Transverse colon (tissue), 4 donors: ENCODE measurements at regions not wholly inside any gene's neighbourhood (a gene's known extent, or its start where the extent isn't known, plus 50 kb on each side); places are given as distances from the start of the nearest gene placed in this dataset.

ENCODE experiments used
- DNase-seq: peaks from one replicate; pipeline ENCODE4 v3.0.0-alpha.2; 2019
- H3K27ac ChIP-seq, 4 donors: fragments of 200-600 bp; sonication (generic); 2 replicates each; pipeline ENCODE4 v1.5.1; 2016 to 2018; ENCODE audit warnings: inconsistent platforms in 4 of 4
- H3K27me3 ChIP-seq: fragments of 200-600 bp; sonication (generic); 2 replicates; pipeline ENCODE4 v1.5.1; 2017; ENCODE audit warnings: inconsistent platforms
- H3K36me3 ChIP-seq, 4 donors: fragments of 200-600 bp; sonication (generic); 2 replicates each; pipeline ENCODE4 v1.5.1; 2017 to 2019; ENCODE audit warnings: inconsistent platforms in 4 of 4
- H3K4me1 ChIP-seq, 4 donors: fragments of 200-600 bp; sonication (generic); 2 replicates each; pipeline ENCODE4 v1.5.1; 2017 to 2020; ENCODE audit warnings: inconsistent platforms in 4 of 4
- H3K4me3 ChIP-seq, 4 donors: fragments of 200-600 bp; sonication (generic); 1 replicate in 1 of 4; 2 replicates in 3 of 4; pipeline versions ENCODE4 v1.5.1 to v1.6.1; 2017 to 2019; ENCODE audit warnings: inconsistent platforms in 4 of 4
- H3K9me3 ChIP-seq, 2 donors: fragments of 200-600 bp; sonication (generic); 2 replicates each; pipeline ENCODE4 v1.5.1; 2017 to 2019; ENCODE audit warnings: inconsistent platforms in 2 of 2
- CTCF ChIP-seq, 5 experiments: fragments of 200-600 bp in 3 of 5; fragments of 450-650 bp in 2 of 5; sonication (generic) in 3 of 5; IDR thresholded peaks; 1 replicate in 2 of 5; 2 replicates in 3 of 5; pipeline ENCODE4 v1.5.1; 2016 to 2017; ENCODE audit warnings: antibody characterized with exemption in 5 of 5, inconsistent platforms in 3 of 5, mild to moderate bottlenecking in 2 of 5, moderate library complexity in 1 of 5
- EP300 ChIP-seq: sonication (generic); formaldehyde crosslinking; IDR thresholded peaks from one replicate; pipeline ENCODE4 v1.6.1; 2017; ENCODE audit warnings: antibody characterized with exemption, low read depth
- POLR2A ChIP-seq: fragments of 450-650 bp; IDR thresholded peaks from one replicate; pipeline ENCODE4 v1.6.1; 2016; ENCODE audit warnings: antibody characterized with exemption, mild to moderate bottlenecking, moderate library complexity
- POLR2AphosphoS5 ChIP-seq, 3 donors: sonication (generic); formaldehyde crosslinking; IDR thresholded peaks; one replicate each; pipeline ENCODE4 v1.6.1; 2016; ENCODE audit warnings: antibody characterized with exemption in 3 of 3
- WGBS, 2 donors: methylation state at CpG; one replicate each; pipeline ENCODE4 v1.1.5; 2018; ENCODE audit warnings: low coverage in 1 of 2; 5-methylcytosine and 5-hydroxymethylcytosine counted together
- in situ Hi-C, 4 donors: fragments of 200-750 bp; cut with MboI; loops; one replicate each; pipeline versions ENCODE4 v1.15.0 to v1.15.1; 2017; ENCODE audit warnings: low sequenced_read_pairs in 3 of 4, low pct_ligation_motif_present in 1 of 4, low pct_unique_long_range_greater_than_20kb in 1 of 4
- intact Hi-C: fragments of 100-400 bp; cut with DNase I; formaldehyde crosslinking; loops from one replicate; pipeline ENCODE4 v1.15.1; 2023; ENCODE audit warnings: low total_unique reads

- no peaks in the 10 kb centered on the region for H3K9me3 ChIP-seq
- H3K4me1 ChIP-seq: no peaks in the 10 kb centered on the region
- TF ChIP-seq CTCF (IDR thresholded peaks at IDR 0.05) (no peak), EP300 (no peak), POLR2A (no peak), POLR2AphosphoS5 (IDR thresholded peaks at IDR 0.05) (no peak)
- H3K4me3 ChIP-seq: no peak overlapping the region
- intact Hi-C loops (no loop called here), in situ Hi-C loops (no loop called here)
- H3K27ac ChIP-seq: no peak overlapping the region
- WGBS, 2 donors: 36 to 79% methylated on average over 3 to 8 of the region's 8 CpGs
- DNase-seq: no peak
- H3K36me3 ChIP-seq: no peaks in the 10 kb centered on the region
- H3K27me3 ChIP-seq: no peaks in the 10 kb centered on the region
Measured at GRCh38 chr3:145649368-145649887, 511.6 kb downstream of the PLOD2 start.

GRCh38 chr3:145650170-145650569 lies 510.8 kb downstream of the PLOD2 start:
- in situ Hi-C loops: no loop called here
- no peak for DNase-seq
- no peak overlapping the region for H3K27ac ChIP-seq

GRCh38 chr3:145671121-145671520 lies 489.9 kb downstream of the PLOD2 start:
- H3K36me3 ChIP-seq: no peaks in the 10 kb centered on the region
- in situ Hi-C loops: no loop called here
- no peaks in the 10 kb centered on the region for H3K27me3 ChIP-seq
- H3K4me3 ChIP-seq: no peak overlapping the region
- TF ChIP-seq EP300 (no peak), POLR2AphosphoS5 (IDR thresholded peaks at IDR 0.05) (no peak), CTCF (IDR thresholded peaks at IDR 0.05) (no peak), POLR2A (no peak)
- no peaks in the 10 kb centered on the region for H3K4me1 ChIP-seq
- intact Hi-C loops: no loop called here
- DNase-seq: no peak
- no peak overlapping the region for H3K27ac ChIP-seq
- H3K9me3 ChIP-seq: no peaks in the 10 kb centered on the region

More at GRCh38 chr3:145650170-145650569, 510.8 kb downstream of the PLOD2 start:
- H3K4me1 ChIP-seq: no peaks in the 10 kb centered on the region
- intact Hi-C loops: no loop called here
- TF ChIP-seq EP300 (no peak), POLR2A (no peak), POLR2AphosphoS5 (IDR thresholded peaks at IDR 0.05) (no peak), CTCF (IDR thresholded peaks at IDR 0.05) (no peak)
- no peaks in the 10 kb centered on the region for H3K9me3 ChIP-seq
- WGBS, 2 donors: 82 to 86% methylated on average over 4 of the region's 4 CpGs
- no peaks in the 10 kb centered on the region for H3K27me3 ChIP-seq
- H3K4me3 ChIP-seq: no peak overlapping the region
- no peaks in the 10 kb centered on the region for H3K36me3 ChIP-seq

- TF ChIP-seq EP300 (no peak), POLR2A (no peak), POLR2AphosphoS5 (IDR thresholded peaks at IDR 0.05) (no peak), CTCF (IDR thresholded peaks at IDR 0.05) (no peak)
- Histone ChIP-seq H3K27ac (no peak overlapping the region), H3K27me3 (no peaks in the 10 kb centered on the region), H3K4me1 (no peaks in the 10 kb centered on the region), H3K36me3 (no peaks in the 10 kb centered on the region), H3K9me3 (no peaks in the 10 kb centered on the region), H3K4me3 (no peak overlapping the region)
- in situ Hi-C loops (no loop called here), intact Hi-C loops (no loop called here)
- WGBS, 2 donors: 60 to 65% methylated on average over 2 of the region's 2 CpGs
- no peak for DNase-seq
Measured at GRCh38 chr3:145673838-145674237, 487.1 kb downstream of the PLOD2 start.
